HL-60/S4 (cell line): ENCODE measurements at regions not wholly inside any gene's neighbourhood (a gene's known extent, or its start where the extent isn't known, plus 50 kb on each side); places are given as distances from the start of the nearest gene placed in this dataset.

Experiments used
- in situ Hi-C: fragments of 300-500 bp; cut with MboI; formaldehyde crosslinking; loops from 2 replicates; pipeline ENCODE4 v1.14.3; 2022; ENCODE audit warnings: low sequenced_read_pairs

DNA sequence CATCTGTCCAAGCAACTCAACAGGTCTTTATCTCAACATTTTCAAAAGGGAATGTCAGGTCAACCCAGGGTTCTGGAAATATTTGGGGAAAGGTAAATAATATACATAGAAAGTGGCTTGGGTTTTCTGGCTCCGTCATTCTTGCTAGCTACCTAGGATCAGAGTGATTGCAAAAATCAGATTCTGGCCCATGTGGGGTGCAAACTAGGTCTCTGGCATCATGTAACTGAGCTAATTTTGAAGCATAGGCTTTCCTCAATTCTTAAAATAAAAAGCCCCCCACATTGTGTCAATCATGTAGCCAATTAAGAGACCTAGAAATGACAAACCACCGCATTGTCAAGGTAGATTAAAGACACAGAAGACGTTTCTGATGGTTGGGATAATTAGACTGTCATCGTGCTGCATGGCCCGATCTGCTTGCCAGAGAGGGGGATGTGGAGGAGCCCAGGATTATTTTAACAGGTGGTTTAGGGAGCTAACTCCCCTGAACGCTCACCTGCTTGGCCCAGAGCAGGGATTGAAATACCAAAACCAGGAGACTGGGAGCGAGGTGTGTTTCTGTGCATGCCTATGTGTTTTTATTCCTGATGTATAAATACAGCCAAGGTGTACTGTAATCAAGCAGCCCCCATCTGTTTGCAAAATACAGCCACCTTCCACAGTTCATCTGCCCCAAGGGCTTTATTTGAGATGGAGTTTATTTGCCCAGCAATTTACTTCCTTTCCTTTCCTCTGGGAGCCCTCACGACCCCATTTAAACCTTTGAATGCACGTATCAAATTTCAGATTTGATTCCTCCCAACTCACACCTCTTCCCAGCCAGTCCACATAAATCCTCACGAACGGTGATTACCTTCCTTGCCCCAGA lies 189.5 kb downstream of the TTC8 start:
- in situ Hi-C loops = no loop called here

DNA sequence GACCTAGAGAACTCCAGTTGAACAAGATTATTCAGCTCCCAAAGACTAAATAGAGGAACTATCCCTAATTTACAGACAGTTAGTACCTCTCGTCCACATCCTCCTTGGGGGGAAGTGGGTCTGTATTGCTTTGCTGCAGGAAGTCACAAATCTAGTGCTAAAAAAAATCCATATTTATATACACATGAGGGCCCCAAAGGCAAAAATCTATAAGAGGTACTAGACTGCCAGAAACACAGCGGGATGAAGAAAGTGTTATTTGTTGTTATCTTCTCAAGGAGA lies 190.1 kb downstream of the TTC8 start:
- in situ Hi-C loops = no loop called here

DNA sequence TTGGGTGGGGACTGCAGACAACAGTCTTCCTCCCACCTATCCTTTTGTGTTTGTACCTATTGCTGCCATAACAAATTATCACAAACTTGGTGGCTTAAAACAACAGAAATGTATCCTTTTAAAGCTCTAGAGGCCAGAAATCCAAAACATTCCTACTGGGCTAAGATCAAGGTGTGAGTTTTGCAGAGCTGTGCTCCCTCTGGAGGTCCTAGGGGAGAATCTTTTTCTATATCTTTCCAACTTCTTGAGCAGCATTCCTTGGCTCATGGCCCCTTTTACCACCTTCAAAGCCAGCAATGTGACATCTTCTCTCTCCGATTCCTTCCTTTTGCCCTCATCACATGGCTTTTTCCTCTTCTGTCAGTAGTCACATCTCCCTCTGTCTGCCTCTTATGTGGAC lies 190.6 kb downstream of the TTC8 start:
- in situ Hi-C loops = no loop called here

DNA sequence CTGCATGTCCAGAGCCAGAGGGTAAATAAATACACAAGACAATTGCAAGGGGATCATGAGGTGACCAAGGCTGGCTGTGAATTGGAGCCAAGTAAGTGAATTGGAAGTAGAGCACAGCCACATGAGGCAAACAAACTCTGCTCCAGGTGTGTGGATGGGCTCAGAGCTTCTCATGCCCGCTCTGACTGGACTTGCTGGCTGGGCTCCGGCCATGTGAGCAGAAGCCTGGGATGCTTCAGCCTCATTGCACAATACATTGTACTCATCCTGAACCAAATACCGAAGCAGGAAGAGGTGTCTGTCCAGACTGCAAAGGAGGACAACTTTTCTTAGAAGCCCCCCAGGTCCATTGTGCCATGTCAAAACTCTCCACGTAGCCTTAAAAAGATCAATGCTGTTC lies 193.0 kb downstream of the TTC8 start:
- in situ Hi-C loops = no loop called here

DNA sequence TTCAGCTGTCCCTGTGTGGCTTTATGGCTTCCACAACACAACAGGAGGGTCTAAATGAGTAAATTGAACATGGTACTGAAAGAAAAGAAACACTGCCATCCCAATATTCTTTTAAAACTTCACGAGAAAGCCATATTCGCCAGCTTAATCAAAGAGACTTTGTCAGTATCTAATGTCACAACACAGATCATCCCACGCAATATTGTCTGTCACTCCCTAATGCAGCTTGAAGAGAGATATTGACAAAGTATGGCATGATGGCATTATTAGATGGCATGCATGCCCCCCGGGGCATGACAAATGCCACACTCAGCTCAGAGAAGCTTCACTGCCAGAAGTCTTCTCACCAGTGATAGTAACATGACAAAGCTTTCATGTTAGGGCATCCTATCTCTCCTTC lies 197.8 kb downstream of the TTC8 start:
- in situ Hi-C loops = loop anchor here (10.0 kb wide), 1 partner anchor 893 kb away; no protein-coding TSS in a partner anchor

DNA sequence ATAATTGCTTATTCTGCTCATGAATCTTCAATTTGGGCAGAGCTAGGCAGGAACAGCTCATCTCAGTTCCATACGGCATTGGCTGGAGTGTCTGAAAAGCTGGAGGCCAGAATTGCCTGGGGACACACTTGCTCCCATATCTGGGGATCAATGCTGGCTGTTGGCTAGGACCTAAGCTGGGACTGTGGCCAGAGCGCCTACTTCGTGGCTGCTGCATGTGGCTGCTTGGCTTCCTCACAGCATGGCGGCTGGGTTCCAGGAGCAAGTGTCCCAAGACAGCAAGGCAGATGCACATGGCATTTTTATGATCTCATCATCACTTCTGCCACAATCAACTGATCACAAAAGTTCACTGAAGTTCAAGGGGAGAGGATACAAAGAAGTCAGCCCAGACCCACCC lies 200.2 kb downstream of the TTC8 start:
- in situ Hi-C loops = loop anchor here (10.0 kb wide), 1 partner anchor 890 kb away; no protein-coding TSS in a partner anchor

DNA sequence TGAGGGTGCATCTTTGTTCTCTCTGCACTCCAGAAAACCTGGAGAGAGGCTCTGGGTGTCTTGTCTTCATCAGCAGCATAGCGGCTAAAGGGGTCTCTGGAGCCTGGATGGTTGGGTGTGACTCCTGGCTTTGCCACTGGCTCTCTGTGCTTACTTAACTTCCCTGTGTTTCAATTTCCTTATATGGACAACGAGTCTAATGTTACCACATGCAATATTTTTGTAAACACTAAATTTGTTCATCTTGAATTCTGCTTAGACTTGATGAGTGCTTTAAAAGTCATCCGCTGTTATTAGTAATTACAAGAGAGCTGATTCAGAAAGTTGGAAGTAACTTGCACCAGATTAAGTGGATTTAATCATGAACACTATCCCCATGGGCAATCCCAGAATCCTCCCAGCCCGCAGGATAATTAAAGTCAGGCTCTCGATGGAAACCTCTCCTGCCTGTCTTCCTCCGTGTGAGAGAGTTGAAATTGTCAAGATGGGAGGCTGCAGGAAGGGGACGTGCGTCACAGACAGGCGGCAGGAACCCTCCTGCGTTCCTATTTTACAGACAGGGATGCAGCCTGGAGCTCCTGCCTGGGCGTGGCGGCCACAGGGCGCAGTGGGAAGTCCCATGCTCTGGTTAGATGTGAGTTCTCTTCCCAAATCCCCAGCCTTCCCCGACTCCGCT lies 201.2 kb downstream of the TTC8 start:
- in situ Hi-C loops = loop anchor here (10.0 kb wide), 1 partner anchor 889 kb away; no protein-coding TSS in a partner anchor

DNA sequence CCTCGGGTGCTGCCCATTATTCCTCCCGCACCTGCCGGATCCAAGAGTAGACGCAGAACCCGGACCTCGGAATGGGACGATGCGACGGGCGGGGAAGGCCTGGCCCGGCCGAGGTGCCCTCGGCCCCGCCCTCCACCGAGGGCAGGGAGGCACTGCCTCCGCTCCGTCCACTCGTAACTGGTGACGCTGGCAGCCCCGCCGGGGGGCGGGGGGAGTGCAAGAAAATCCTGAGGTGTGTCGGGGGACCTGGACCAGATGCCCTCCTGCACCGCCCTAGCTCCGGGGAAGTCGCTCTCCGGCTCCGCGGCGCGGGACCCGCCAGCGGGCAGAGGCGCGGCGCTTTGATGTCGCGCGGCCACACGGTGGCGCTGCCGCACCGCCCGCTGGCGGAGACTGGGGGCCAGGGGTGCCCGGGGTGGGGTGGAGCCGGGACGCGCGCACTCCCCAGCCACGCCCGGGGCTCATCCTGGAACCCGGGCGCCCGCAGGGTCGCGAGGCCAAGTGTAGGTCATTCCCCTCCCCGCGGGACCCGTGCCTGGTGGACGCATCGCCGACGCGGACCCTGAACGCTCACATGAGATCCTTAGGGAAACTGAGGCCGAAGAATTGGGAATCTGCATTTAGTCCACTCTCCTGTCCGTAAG lies 202.8 kb downstream of the TTC8 start:
- in situ Hi-C loops = loop anchor here (10.0 kb wide), 1 partner anchor 888 kb away; no protein-coding TSS in a partner anchor

DNA sequence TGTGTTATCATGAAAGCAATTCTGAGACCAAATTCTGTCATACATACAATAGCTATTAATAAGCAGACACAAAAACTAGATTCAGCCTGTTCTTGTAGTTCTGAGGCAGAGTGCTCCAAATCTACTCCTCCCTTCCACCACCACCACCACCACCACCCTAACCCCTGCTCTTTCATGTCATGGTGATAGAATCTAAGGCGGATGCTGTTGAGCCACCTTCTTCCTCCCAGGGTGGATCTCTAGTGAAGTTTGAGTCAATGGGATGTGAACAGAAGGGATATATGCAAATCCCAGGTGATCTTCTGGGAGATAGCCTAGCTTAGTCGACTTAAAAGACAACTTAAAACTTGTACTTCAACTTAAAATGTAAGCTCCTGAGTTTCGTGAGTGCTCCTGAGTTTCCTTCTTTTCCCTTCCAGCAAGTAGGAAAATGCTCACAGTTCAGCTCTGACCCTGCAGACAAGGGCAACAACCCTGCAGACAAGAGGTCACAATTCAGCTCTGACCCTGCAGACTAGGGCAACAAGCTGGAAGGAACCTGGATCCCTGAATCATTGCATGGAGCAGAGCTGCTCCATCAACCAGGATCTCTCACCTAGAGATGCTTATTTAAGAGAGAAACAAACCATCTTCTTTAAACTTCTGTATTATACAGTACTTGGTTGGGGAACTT lies 204.1 kb downstream of the TTC8 start:
- in situ Hi-C loops = loop anchor here (10.0 kb wide), 1 partner anchor 886 kb away; no protein-coding TSS in a partner anchor

DNA sequence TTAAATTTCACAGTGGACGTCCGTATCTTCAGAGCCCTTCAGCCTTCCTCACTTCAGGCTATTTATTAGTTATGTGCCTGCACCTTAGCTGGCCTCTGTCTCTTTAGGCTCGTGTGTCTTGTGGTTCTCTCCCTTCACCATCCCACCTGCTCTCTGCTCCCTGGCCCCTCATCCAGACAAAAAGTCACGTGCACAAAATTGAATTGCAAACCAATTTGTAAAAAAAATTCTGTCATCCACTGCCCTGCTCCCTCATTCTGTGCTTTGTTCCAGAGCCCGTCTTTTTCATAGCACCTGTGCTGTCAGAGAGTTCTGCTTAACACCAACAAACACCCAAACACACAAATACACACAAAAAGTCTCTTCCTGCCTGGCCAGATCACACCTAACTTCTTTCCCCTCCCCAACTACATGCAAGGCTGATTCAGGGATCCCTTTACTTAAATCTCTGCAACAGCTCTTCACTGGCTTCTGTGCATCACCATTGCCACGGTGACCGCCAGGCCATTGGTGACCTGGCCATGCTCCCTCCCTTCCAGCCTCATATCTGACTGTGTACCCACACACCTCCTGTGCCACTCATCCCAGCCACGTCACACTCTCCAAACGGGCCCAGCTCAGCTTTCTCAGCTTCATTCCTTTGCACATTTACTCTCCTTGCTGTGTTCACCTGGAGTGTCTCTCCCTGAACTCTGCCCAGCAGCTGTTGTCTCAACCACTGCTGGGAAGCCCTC lies 205.7 kb downstream of the TTC8 start:
- in situ Hi-C loops = loop anchor here (10.0 kb wide), 1 partner anchor 885 kb away; no protein-coding TSS in a partner anchor

DNA sequence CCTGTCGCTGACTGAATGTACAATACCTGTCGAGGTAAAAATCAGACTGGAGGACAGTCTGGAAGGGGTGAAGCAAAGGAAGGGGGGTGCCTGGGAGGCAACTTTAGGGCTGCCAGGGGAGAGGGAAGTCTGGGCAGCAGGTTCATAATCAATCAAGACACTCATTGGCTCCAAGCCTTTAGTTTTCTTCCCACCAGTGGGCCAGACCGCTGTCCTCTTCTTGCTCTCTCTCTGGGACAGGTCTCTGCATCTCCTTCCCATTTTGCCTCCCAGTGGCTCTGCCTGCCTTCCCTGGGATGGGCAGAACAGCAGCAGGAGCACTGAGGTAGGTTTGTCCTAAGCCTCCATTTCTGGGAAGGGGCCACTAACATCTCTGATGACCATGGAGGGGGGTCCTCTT lies 206.5 kb downstream of the TTC8 start:
- in situ Hi-C loops = no loop called here

DNA sequence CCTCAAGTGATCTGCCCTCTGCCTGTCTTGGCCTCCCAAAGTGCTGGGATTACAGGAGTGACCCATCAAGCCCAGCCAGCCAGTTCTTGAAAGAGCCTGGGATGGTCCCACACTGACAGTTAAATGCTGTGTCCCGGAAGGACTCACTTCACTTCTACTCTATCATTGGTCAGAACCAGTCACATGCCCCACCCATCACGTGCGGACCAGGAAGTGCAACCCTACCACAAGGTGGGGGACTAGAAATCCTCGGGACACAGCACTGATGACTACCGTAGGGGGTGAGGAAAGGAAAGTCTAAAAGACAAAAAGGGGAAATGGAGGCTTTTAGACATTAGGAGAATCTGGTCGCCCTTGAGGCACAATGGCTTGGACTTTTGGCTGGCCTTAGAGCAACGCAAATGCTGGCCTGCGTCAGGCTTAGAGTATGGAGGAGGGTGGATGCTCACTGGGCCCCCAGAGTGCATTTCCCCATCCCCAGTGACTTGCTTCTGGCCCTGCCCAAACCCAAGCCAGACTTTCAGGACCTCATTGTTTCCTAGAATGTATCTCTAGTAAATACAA lies 207.7 kb downstream of the TTC8 start:
- in situ Hi-C loops = no loop called here

DNA sequence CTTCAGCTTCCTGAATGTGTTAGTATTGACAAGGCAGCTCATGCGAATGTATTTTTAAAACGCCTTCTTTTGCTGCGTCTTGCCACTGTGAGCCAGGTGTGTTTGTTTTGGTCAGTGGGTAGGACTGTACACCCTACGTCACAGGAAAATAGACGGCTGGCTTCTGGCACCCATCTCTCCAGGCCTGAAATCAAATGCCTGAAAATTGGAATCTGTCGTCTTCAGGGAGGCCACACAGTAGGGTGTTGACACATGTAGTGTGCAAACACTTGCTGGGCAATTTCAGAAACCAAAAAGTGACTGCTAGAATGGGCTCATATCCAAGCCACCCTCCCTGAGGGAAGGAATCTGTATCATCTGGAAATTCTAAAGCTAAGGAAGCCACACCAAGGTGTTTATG lies 209.3 kb downstream of the TTC8 start:
- in situ Hi-C loops = no loop called here

DNA sequence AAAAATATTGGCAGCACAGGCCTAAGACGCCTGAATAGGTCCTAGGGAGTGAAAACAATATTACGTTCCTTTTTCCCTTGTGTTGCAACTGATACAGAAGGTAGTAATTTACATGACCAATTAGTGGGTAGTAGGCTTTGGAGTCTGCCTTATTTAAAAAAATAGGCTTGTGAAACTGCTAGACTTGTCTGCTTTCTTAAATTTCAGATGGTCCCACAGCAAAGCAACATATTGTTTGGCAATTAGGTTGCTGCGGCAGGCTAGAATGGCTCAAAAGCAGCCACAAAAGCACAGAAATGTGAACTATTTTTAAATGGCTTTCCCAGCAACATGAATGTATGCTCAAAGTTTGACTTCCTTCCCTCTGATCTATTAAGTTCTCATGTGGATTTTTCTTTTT lies 211.9 kb downstream of the TTC8 start:
- in situ Hi-C loops = no loop called here

DNA sequence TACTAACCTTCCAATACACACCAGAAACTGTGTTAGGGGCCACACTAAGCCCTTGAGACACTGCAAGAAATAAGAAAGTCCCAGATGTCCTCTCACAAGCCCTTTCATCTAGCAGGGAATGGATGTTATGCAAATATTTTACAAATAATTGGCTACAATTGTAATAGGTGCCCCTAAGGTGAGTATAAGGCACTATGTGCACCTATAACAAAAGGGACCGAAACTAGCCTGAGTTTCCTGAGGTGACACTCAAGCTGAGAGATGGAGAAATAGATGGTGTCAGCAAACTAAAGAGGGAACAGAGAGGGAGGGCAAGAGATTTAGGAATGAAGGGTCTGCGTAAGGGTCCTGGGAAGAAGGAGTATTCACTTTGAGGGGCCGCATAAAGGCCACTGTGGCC lies 212.6 kb downstream of the TTC8 start:
- in situ Hi-C loops = no loop called here

DNA sequence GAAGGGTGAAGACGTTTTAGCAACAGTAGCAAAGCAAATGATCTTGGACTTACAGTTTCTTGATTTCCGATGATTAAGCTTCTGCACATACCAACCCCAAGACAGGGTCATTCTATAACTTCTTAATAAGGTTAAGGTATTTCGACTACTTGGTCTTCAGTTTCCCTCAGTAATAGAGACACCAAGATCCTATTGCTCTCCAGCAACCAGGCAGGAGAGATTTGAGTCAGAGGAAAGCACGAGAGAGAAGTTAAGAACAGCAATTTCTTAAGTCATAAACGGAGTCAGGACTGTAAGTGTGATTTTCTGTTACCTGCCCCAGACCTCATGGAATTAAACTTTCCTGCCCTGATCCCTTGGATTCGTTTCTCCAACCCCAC lies 215.6 kb downstream of the TTC8 start:
- in situ Hi-C loops = loop anchor here (10.0 kb wide), 1 partner anchor 385 kb away; no protein-coding TSS in a partner anchor

DNA sequence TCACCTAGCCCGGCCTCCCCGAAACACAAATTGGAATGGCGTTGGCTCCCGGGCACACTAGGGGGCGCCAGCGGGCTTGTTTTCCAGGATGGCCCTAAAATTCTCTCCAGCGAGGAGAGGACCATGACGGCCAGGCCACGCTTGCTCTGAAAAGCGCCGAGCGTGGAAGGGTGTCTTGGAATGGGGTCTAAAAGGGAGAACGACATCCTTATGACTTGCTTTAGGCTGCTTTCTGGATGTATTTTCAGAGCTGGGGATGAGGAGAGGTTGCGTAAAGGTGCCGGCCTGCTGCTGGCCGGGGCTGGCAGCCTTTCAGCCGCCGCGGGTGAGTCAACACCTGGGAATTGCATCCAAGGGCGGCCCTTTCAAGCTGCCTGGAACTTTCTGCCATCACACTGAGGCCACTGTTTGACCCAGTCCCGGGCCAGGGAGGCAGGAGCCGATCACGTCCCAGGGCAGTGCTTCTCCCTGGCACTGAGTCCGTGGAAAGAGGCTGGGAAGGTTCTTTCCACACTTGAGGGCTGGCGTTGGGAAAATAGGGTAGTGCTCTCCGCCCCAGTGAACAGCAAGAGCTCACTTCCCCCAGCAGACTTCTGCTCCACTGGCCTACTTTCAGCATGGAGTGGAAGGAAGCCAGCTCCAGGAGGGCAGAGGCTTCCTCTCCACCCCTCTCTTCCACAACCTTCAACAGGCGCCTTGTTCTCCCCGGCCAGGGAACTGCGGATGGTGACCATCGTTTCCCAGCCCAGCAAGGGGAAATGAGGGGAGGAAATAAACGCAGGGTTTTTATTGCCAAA lies 216.2 kb downstream of the TTC8 start:
- in situ Hi-C loops = loop anchor here (10.0 kb wide), 1 partner anchor 384 kb away; no protein-coding TSS in a partner anchor

DNA sequence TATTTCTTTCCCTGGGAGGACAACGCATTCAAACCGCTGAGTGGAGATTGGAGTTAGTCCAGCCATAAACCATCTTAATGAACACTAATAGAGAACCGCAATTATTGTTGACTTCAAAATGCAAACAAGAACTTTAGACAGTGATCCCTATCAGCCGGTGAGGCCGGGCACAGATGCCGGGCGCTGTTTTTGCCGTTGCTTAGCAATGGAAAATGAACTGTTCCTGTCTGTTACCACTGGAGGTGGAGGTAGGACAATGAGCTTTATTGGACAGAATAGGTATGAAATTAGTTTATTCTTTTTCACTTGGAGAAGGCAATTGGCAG lies 216.8 kb downstream of the TTC8 start:
- in situ Hi-C loops = loop anchor here (10.0 kb wide), 1 partner anchor 384 kb away; no protein-coding TSS in a partner anchor

DNA sequence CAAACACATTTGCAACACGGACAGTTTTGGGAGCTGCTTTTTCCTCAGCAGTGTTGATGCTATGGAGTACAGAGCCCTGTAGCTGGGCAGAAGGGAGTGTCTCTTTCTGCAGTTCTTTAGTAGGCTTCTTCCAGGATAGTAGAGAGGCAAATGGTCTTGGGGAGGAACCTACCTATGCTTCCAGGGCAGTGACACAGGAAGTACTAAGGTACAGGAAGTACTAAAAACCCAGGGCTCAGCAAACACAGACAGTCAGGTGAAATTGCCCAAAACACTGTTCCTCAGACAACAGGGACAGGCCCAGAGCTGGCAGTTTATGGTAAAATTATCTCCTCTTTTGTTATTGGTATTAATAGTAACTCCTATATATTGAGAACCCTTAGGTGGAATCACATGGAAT lies 217.6 kb downstream of the TTC8 start:
- in situ Hi-C loops = loop anchor here (10.0 kb wide), 1 partner anchor 383 kb away; no protein-coding TSS in a partner anchor
